GM12892 (cell line): ENCODE measurements at regions not wholly inside any gene's neighbourhood (a gene's known extent, or its start where the extent isn't known, plus 50 kb on each side); places are given as distances from the start of the nearest gene placed in this dataset.

Experiments
- POLR2A ChIP-seq: IDR thresholded peaks from 2 replicates; pipeline ENCODE4 v1.6.1; 2011; ENCODE audit warnings: low read depth, low read length, control low read depth
- POLR2AphosphoS5 ChIP-seq: IDR thresholded peaks from 2 replicates; pipeline ENCODE4 v1.6.1; 2011; ENCODE audit warnings: low read depth, low read length, control low read depth

DNA sequence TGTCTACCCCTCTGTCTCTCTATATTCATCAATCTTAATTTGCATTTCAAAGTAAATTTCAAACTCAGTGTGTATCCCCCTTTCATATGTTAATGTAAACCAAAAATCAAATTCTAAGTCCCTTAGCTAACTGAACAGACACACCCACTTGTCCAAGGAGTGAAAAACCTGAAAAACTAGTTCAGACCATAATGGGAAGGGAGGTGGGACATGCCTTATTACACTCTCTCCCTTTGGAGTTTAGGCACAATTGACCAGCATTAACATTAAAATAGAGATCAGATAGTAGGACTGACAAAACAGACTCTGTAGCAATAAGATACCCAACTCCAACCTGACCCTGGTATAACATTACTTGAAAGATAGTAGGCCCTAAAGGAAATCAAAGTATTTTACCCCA lies 247.7 kb upstream of the GADL1 start:
- no peak for TF ChIP-seq POLR2A
- no peak for TF ChIP-seq POLR2AphosphoS5
